Kidney epithelial cell (primary cell): ENCODE measurements at regions not wholly inside any gene's neighbourhood (a gene's known extent, or its start where the extent isn't known, plus 50 kb on each side); places are given as distances from the start of the nearest gene placed in this dataset.

Source experiments
- DNase-seq: peaks from one replicate; pipeline ENCODE4 v3.0.0-alpha.2; 2010; ENCODE audit warnings: low read depth
- H3K27me3 ChIP-seq: 2 replicates; pipeline ENCODE4 v1.6.0; 2011; ENCODE audit warnings: low read length; ENCODE audit not compliant: control insufficient read depth, insufficient read depth
- H3K36me3 ChIP-seq: 2 replicates; pipeline ENCODE4 v1.5.1; 2011; ENCODE audit warnings: low read length; ENCODE audit not compliant: control insufficient read depth, insufficient read depth
- H3K4me3 ChIP-seq: 2 replicates; pipeline ENCODE4 v1.5.1; 2011; ENCODE audit warnings: low read depth, mild to moderate bottlenecking, control low read depth, low read length
- CTCF ChIP-seq: IDR thresholded peaks from 2 replicates; pipeline ENCODE4 v1.5.1; 2011; ENCODE audit warnings: mild to moderate bottlenecking, moderate library complexity, low read length, control low read depth, inconsistent platforms; ENCODE audit not compliant: insufficient read depth, poor library complexity, severe bottlenecking

- DNase-seq: no peak
- no peak overlapping the region for H3K4me3 ChIP-seq
- TF ChIP-seq CTCF: no peak
Observed at GRCh38 chr15:92288755-92289154, 104.9 kb upstream of the ST8SIA2 start.

GRCh38 chr15:92289733-92290132 is 103.9 kb upstream of the ST8SIA2 start:
- no peaks in the 10 kb centered on the region for H3K27me3 ChIP-seq
- no peaks in the 10 kb centered on the region for H3K36me3 ChIP-seq
- no peak for TF ChIP-seq CTCF
- H3K4me3 ChIP-seq: no peak overlapping the region
- no peak for DNase-seq

More at GRCh38 chr15:92288755-92289154, 104.9 kb upstream of the ST8SIA2 start:
- Histone ChIP-seq H3K36me3 (no peaks in the 10 kb centered on the region), H3K27me3 (no peaks in the 10 kb centered on the region)

GRCh38 chr15:92290359-92290992 is 103.2 kb upstream of the ST8SIA2 start:
- Histone ChIP-seq H3K36me3 (no peaks in the 10 kb centered on the region), H3K4me3 (no peak overlapping the region), H3K27me3 (no peaks in the 10 kb centered on the region)
- no peak for DNase-seq
- TF ChIP-seq CTCF: no peak

GRCh38 chr15:92291900-92292299 is 101.8 kb upstream of the ST8SIA2 start:
- Histone ChIP-seq H3K4me3 (no peak overlapping the region), H3K27me3 (no peaks in the 10 kb centered on the region), H3K36me3 (no peaks in the 10 kb centered on the region)
- DNase-seq: no peak
- no peak for TF ChIP-seq CTCF

- Histone ChIP-seq H3K4me3 (no peak overlapping the region), H3K27me3 (no peaks in the 10 kb centered on the region), H3K36me3 (no peaks in the 10 kb centered on the region)
- TF ChIP-seq CTCF: no peak
- no peak for DNase-seq
Observed at GRCh38 chr15:92294759-92295158, 98.9 kb upstream of the ST8SIA2 start.
